HepG2 (cell line): ENCODE measurements at regions not wholly inside any gene's neighbourhood (a gene's known extent, or its start where the extent isn't known, plus 50 kb on each side); places are given as distances from the start of the nearest gene placed in this dataset.

Source experiments
- FOXK2 ChIP-seq: fragments of 450-650 bp; IDR thresholded peaks from 2 replicates; pipeline ENCODE4 v1.6.1; 2016
- ZNF296 ChIP-seq: sonication (generic); formaldehyde crosslinking; conservative IDR thresholded peaks from 2 replicates; pipeline ENCODE4 v1.5.0; 2020; ENCODE audit warnings: mild to moderate bottlenecking, missing genetic modification reagents
- TF ChIP-seq, protein P1 (sequence below): sonication (generic); formaldehyde crosslinking; IDR thresholded peaks from 2 replicates; pipeline ENCODE4 v1.5.0; 2020; ENCODE audit warnings: missing genetic modification reagents, mild to moderate bottlenecking, borderline replicate concordance

DNA sequence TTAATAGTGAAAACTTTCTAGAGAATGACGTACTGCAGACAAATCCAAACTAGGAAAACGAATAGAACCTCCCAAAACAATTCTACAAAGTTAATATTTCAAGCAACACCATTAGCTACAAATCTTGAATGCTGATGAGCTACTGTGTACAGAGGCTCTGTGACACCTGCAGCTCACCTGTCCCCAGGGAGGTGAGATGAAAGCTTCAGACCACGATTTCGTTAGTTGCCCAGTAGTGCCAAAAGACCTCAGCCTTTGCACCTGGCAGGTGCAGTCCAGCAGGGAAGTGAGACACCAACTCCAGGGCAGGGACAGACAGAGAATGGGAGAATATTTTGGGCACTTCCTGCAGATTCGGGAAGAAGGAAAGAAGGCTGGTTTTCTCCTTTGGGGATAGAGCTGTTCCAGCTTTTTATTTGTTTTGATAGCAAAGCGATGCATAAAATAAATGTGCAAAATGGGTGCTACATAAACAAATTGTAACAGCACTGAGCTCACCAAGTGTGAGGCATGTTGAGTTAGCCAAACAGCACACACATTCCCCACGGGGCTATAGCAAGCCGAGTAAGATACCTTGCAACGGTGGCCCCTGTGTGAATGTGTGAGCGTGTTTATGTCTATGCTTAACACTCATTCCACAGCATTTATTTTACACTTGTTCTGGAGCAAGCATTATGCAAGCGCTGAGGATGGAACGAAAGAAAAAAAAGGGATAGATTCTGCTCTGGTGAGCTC is 1024.8 kb upstream of the AUTS2 start:
- TF ChIP-seq FOXK2 (no peak), ZNF296 (no peak)
- TF ChIP-seq, protein P1, sequence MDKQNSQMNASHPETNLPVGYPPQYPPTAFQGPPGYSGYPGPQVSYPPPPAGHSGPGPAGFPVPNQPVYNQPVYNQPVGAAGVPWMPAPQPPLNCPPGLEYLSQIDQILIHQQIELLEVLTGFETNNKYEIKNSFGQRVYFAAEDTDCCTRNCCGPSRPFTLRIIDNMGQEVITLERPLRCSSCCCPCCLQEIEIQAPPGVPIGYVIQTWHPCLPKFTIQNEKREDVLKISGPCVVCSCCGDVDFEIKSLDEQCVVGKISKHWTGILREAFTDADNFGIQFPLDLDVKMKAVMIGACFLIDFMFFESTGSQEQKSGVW (CRISPR knock-in tag): no peak
